Kasumi-1 (cell line): ENCODE measurements at regions not wholly inside any gene's neighbourhood (a gene's known extent, or its start where the extent isn't known, plus 50 kb on each side); places are given as distances from the start of the nearest gene placed in this dataset.
"Not testable (repeated sequence)": the region's sequence is repeated elsewhere in the genome, so short reads cannot be mapped to it uniquely, and the experiment has no call there.

Experiments
- DNase-seq, 2 experiments: peaks; one replicate each; lab custom pipeline; 2025; lab: John Stamatoyannopoulos, UW

DNA sequence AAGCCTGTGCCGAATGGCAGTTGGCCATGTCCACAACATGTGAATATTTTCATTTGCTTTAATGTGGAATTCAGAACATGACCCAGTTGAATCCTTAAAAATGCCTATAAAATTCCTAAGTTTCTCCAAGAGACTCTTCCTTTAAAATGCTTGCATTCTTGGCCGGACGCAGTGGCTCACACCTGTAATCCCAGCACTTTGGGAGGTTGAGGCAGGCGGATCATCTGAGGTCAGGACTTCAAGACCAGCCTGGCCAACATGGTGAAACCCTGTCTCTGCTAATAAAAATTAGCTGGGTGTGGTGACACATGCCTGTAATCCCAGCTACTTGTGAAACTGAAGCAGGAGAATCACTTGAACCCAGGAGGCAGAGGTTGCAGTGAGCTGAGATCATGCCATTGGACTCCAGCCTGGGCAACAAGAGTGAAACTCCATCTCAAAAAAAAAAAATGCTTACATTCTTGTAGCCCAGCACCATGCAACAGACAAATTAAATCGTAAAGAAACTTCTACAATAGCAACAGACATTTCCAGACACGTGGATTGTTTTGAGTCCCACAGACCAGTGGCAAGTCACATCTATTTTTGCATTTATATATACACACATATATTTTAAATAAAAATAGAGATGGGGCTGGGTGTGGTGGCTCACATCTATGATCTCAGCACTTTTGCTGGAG, 274.4 kb downstream of the GOLGA6L6 start:
- DNase-seq, result not testable (repeated sequence)

DNA sequence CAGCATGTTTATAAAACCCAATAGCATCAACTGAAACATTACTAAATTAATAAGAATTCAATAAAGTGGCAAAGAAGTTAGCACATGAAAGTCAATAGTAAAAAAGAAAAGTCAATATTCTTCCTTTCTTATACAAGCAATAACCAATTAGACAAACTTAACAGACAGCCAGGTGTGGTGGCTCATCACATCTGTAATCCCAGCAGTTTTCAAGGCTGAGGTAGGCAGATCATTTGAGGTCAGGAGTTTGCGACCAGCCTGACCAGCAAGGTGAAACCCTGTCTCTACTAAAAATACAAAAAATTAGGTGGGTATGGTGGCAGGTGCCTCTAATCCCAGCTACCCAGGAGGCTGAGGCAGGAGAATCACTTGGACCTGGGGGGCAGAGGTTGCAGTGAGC, 275.9 kb downstream of the GOLGA6L6 start:
- DNase-seq, result not testable (repeated sequence)

DNA sequence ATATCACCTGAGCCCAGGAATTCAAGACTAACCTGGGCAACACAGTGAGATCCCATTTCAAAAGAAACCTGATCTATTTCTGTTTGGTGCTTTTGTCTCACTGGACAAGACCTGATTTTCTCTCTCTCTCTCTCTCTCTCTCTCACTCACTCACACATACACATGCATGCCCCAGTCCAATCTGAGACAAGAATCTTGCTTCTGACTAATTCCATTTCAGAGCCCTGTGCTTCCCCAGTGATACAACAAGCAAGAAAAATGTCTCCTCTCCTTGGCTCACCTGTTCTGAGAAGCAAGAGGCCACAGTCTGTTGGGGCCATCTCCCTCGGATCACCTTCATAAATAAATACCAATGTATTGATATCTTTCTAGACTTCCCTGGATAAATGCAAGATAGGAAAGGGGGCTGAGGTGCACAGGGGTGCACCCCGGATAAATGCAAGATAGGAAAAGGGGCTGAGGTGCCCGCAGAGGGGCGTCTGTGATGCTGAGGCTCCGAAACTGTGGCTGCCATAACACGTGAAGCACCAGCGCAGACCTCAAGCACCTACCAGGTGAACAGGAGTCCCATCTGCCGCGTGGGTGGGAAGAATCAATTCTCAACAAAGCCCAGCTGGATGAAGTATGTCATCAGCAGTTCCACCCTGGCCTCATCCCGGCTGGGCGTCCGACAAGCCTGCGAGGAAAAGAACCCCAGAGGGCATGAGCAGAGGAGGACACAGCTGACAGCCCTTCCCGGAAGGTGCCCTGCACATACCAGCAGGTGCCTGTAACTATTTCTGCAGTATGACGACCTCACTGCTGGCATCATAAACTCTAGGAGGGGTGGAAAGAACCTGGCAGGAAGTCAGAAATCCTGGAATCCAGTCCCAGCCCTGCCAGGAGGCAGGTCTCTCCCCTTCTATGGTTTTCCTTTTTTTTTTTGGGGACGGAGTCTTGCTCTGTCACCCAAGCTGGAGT, 280.0 kb downstream of the GOLGA6L6 start:
- not testable (repeated sequence) for DNase-seq

DNA sequence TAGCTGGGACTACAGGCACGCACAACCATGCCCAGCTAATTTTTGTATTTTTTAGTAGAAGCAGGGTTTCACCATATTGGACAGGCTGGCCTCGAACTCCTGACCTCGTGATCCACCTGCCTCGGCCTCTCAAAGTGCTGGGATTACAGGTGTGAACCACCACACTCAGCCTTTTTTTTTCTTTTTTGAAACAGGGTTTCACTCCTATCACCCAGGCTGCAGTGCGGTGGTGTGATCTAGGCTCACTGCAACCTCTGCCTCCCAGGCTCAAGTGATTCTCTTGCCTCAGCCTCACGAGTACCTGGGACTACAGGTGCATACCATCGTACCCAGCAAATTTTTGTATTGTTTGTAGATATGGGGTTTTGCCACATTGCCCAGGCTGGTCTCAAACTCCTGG, 280.9 kb downstream of the GOLGA6L6 start:
- not testable (repeated sequence) for DNase-seq

DNA sequence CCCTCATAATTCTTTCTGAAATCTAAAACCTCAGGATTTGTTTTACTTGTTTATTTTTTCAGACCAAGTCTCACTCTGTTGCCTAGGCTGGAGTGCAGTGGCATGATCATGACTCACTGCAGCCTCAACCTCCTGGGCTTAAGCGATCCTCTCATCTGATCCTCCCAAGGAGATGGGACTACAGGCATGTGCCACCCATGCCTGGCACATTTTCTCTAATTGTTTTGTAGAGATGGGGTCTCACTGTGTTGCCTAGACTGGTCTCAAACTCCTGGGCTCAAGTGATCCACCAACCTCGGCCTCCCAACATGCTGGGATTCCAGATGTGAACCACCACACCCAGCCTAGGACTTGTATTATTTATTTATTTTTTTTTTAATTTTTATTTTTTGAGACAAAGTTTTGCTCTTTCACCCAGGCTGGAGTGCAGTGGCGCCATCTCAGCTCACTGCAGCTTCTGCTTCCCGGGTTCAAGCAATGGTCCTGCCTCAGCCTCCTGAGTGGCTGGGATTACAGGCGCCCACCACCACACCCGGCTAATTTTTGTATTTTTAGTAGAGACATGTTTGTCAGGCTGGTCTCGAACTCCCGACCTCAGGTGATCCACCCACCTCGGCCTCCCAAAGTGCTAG, 281.9 kb downstream of the GOLGA6L6 start:
- DNase-seq, result not testable (repeated sequence)

DNA sequence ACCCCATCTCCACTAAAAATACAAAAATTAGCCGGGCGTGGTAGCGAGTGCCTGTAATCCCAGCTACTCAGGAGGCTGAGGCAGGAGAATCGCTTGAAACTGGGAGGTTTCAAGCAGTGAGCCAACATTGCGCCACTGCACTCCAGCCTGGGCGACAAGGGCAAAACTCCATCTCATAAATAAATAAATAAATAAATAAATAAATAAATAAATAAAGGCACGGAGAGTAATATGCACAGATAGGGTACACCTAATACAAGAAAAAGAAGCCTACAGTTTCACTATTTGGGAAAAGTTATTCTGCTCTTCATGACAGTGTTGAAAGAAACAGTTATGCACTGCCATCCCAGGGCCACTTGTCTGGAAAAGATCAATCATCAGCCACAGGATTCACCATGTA, 285.2 kb downstream of the GOLGA6L6 start:
- DNase-seq, result not testable (repeated sequence)

DNA sequence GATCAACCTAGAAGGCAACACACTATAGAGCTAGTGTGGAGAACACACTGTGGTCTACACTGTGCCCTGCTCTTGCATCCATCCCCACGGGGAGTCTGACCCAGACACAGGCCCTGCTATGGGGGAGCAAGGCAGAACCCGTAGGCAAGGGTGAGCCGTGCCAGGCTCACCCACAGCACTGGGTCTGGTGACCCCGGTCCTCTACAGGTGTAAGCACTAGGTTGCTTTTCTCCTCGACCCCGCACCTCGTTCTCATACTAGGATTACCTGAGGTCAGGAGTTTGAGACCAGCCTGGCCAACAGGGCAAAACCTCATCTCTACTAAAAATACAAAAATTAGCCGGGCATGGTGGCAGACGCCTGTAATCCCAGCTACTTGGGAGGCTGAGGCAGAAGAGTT, 286.0 kb downstream of the GOLGA6L6 start:
- not testable (repeated sequence) for DNase-seq

DNA sequence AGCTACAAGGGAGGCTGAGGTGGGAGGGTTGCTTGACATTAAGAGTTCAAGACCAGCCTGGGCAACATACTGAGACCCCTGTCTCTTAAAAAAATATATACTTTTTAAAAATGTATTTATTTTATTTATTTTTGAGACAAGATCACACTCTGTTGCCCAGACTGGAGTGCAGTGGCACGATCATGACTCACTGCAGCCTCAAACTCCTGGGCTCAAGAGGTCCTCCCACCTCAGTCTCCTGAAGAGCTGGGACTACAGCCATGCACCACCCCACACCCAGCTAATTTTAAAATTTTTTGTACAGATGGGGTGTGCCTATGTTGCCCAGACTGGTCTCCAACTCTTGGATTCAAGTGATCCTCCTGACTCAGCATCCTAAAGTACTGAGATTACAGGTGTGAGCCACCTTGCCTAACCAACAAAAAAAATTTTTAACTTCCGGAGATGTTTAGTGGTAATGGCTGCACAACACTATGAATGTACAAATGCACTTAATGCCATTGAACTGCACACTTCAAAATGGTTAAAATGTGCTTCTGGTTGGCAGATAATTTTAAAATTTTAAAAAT, 288.5 kb downstream of the GOLGA6L6 start:
- DNase-seq, result not testable (repeated sequence)

DNA sequence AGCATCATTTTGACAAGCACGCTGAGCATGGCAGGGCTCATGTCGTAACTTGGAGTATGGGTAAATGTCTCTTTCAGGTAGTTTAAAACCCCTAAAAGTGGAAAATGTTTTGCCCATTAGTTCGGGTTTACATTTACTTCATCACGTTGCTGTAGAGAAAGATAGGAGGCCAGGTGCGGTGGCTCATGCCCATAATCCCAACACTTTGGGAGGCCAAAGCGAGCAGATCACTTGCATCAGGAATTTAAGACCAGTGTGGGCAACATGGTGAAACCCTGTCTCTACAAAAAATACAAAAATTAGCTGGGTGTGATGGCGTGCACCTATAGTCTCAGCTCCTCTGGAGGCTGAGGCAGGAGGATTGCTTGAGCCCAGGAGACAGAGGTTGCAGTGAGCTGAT, 289.6 kb downstream of the GOLGA6L6 start:
- DNase-seq, result not testable (repeated sequence)

DNA sequence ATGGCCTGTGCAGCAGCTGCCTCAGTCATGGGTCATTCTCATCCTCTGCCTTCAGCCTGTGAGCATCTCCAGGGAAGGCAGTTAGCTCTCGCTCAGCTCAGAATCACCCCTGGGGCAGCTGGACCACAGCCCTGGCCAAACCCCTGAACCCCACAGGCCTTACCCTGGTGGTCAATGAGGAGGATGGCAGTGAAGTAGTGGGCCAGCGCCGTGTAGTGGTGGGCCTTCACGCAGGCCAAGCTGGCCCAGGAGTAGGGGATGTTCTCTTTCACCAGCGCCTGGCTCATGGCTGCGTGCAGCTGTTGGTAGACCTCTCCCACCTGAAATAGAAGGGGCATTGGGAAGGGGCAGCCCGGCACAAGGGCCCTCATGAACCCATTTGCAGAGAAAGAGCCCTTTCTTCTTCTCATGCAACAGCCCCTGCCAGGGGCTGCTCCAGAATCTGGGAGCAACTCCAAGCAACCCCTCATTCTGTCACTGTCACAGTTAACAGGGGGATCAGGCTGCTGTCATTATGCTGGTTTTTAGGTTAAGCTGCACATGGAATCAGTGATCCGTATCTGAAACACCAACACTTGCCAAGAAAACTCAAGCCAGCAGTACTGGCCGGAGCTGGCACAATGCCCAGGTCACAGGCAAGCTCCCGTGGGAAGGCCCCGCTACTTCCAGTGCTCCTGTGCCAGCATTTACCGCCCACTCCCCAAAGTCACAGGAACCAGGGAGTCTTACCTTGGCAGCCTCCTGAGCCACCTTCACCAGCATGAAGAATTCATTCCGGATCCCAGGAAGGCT, 290.2 kb downstream of the GOLGA6L6 start:
- DNase-seq, result not testable (repeated sequence)

DNA sequence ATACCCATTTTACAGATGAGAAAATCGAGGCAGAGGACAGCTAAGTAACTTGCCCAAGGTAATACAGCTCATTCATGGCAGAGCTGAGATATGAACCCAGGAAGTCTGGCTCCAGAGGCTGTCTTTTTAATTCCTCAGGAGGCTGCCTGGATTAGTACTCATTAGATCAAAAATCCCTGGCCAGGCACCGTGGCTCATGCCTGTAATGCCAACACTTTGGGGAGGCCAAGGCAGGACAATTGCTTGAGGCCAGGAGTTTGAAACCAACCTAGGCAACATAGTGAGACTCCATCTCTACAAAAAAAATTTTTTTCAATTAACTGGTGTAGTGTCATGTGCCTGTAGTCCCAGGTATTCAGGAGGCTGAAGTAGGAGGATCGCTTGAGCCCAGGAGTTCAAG, 291.4 kb downstream of the GOLGA6L6 start:
- not testable (repeated sequence) for DNase-seq

DNA sequence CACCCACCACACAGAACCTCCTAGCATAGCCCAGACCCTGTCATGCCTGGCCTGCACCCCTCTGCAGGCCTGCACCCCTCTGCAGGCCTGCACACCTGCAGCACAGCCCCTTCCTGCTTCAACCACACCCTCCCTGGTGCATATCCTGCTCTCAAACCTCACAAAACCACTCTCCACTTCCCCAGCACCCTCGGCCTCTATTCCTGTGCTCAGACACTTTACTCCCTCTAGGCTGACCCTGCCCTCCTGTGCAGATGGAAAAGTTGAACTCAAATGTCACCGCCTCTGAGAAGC, 292.0 kb downstream of the GOLGA6L6 start:
- not testable (repeated sequence) for DNase-seq

DNA sequence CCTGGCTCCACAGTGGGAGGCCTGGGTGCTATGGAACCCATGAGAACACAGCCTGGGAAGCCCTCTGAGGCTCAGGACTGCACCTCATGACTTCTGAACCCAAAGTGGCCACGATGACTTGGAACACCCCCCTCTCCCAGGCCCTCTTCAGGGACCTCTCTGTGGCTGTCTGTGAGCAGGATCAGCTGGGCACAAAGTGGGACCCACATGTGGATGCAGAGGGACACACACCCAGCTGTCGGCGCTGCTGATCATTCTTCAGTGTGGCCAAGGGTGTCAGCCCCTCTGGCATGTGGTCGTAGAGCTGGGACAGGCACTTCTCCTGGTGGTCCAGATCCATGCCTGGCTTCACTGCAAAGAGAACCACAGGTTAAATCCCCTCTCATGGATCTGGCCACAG, 293.2 kb downstream of the GOLGA6L6 start:
- DNase-seq, result not testable (repeated sequence)

DNA sequence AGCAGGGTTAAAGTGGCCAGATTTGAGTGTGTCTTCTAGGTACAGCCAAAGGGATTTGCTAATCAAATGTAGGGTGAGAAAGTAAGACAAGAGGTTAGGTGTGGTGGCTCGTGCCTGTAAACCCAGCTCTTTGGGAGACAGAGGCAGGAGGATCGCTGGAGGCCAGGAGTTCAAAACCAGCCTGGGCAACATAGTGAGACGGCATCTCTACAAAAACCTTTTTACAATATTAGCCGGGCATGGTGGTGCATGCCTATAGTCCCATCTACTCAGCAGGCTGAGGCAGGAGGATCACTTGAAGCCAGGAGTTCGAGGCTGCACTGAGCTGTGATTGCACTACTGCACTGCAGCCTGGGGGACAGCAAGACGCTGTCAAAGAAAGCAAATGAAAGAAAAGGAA, 294.5 kb downstream of the GOLGA6L6 start:
- DNase-seq, result not testable (repeated sequence)

DNA sequence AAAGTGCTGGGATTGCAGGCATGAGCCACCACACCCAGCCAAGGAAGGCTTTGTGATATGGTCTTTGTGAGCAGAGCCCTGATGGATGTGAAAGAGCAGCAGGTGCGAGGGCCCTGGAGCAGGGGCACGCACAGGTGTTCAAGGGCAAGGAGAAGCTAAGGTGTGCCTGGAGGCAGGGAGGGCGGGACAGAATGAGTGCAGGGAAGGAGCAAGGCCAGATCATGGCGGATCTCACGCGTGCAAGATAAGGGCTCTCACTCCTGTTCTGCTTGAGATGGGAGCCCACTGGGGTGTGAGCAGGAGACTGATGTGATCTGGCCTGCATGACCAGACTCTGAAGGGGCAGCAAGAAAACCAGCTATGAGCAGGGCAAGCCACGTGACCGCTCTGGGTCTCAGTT, 295.0 kb downstream of the GOLGA6L6 start:
- DNase-seq, result not testable (repeated sequence)

DNA sequence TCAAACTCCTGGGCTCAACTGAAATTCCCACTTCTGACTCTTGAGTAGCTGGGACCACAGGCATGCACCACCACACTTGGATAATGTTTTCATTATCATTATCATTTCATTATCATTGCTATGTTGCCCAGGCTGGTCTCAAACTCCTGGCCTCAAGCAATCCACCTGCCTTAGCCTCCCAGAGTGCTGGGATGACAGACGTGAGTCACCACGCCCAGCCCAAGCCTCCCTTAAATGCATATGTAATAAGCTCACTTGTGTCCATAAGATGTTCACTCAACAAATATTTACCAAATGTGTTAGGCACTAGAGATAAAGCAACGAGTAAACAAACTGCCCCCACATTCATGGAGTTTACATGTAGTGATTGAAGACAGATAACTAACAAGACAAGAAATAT, 295.7 kb downstream of the GOLGA6L6 start:
- not testable (repeated sequence) for DNase-seq

DNA sequence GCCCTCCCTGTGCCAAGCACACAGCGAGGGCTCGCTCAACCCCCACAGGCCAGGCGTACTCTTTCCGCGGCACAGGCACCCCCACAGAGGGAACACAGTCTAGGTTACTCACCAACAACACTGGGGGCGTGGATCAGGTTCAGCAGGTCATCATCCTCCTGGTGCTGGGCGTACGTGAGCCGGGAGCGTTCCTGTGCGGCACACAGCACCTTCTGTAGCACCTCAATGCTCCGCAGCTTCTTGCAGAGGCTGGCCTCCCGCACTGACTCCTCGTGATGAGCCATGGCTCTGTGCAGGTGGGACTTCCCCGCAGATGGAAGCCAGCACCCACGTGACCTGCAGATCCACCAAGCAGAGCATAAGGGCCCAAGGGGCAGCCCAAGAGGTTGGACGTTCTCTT, 296.8 kb downstream of the GOLGA6L6 start:
- DNase-seq, result not testable (repeated sequence)

DNA sequence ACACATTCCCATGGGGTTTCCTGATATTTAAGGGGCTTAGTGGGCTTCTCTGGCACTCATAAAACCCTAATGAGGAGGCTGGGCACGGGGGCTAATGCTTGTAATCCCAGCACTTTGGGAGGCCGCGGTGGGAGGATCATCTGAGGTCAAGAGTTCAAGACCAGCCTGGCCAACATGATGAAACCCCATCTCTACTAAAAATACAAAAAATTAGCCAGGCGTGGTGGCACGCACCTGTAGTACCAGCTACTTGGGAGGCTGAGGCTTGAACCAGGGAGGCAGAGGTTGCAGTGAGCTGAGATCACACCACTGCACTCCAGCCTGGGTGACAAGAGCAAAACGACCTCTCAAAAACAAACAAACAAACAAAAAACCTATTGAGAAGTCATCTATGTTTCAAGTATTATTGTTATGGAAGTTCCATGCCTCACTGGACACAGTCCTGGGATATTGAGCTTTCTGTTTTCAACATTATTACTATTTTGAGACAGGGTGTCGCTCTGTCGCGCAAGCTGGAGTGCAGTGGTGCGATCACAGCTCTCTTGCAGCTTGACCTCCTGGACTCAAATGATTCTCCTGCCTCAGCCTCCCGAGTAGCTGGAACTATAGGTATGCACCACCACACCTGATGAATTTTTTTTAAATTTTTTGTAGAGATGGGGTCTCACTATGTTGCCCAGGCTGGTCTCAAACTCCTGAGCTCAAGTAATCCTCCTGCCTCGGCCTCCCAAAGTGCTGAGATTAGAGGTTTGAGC, 297.9 kb downstream of the GOLGA6L6 start:
- not testable (repeated sequence) for DNase-seq

DNA sequence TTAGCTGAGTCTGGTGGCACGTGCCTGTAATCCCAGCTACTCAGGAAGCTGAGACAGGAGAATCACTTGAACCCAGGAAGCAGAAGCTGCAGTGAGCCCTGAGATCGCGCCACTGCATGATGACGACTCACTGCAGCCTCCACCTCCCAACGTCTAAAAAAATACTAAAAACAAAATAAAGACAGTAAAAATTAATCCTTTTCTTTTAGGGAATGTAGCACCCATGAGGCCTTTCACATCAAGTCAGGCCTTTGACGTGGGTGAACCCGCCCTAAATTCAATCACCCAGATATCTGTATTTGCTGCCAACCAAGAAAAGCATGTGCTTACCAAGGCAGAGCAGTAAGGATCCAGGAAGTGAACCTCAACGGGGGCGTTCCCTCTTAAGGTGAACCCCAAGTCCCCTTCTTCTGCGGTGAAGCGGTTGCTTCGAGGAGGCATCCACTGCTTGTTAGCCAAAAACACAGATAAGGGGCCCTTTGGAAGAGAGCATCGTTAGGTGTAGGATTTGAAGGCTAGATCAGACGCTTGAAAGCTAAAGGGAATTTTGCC, 301.2 kb downstream of the GOLGA6L6 start:
- not testable (repeated sequence) for DNase-seq

DNA sequence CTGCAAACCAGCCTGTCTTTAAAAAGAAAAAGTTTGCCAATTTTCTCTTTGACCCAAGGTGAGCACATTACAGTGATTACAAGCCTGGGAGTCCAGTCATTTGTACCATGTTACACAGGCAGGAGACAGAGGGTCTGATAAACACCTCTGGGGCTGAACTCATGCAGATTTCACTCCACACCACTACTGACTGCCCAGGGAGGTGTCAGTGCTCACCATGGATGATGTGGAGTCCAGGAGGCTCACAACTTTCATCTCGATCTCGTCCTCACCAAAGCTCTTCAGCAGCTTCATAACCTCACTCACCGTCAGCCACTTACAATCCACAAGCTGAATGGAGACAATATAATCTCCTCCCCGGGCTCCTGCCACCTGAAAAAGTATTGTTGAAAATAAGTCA, 302.4 kb downstream of the GOLGA6L6 start:
- DNase-seq, result not testable (repeated sequence)
